K562 (cell line): ENCODE measurements at regions not wholly inside any gene's neighbourhood (a gene's known extent, or its start where the extent isn't known, plus 50 kb on each side); places are given as distances from the start of the nearest gene placed in this dataset.
A peak's percentile ranks its signal among the peaks of the same experiment; 100 is the strongest.

Experiments used
- ARID4B ChIP-seq: sonication (generic); formaldehyde crosslinking; IDR thresholded peaks from 2 replicates; pipeline ENCODE4 v1.8.0; 2022; ENCODE audit warnings: mild to moderate bottlenecking, missing genetic modification reagents
- BRCA1 ChIP-seq, 2 experiments: fragments of 450-650 bp in 1 of 2; sonication (generic) in 1 of 2; formaldehyde crosslinking in 1 of 2; IDR thresholded peaks; 2 replicates each; pipeline versions ENCODE4 v1.5.0 to v1.6.1; 2017 to 2020; ENCODE audit warnings: mild to moderate bottlenecking in 1 of 2, missing genetic modification reagents in 1 of 2
- C11orf30 ChIP-seq: fragments of 450-650 bp; IDR thresholded peaks from 2 replicates; pipeline ENCODE4 v1.6.1; 2016; ENCODE audit warnings: low read depth, mild to moderate bottlenecking
- CEBPZ ChIP-seq: fragments of 150-350 bp; IDR thresholded peaks from 2 replicates; pipeline ENCODE4 v1.6.1; 2014; ENCODE audit warnings: low read depth, mild to moderate bottlenecking, low read length, borderline replicate concordance
- CREBBP ChIP-seq: IDR thresholded peaks from one replicate; pipeline ENCODE4 v1.6.1; 2012; ENCODE audit warnings: low read depth, mild to moderate bottlenecking, control low read depth, inconsistent platforms, low read length
- E2F5 ChIP-seq: sonication (generic); formaldehyde crosslinking; IDR thresholded peaks from 2 replicates; pipeline ENCODE4 v1.8.0; 2022; ENCODE audit warnings: mild to moderate bottlenecking, missing genetic modification reagents
- GTF2A2 ChIP-seq: IDR thresholded peaks from 2 replicates; pipeline ENCODE4 v1.6.1; 2016; ENCODE audit warnings: mild to moderate bottlenecking, missing genetic modification characterization, missing compliant biosample characterization
- MAFF ChIP-seq: IDR thresholded peaks from 2 replicates; pipeline ENCODE4 v1.6.1; 2012; ENCODE audit warnings: low read length, improper control_type of control experiment
- PTRF ChIP-seq: fragments of 450-650 bp; IDR thresholded peaks from 2 replicates; pipeline ENCODE4 v1.6.1; 2016; ENCODE audit warnings: mild to moderate bottlenecking, missing genetic modification characterization, missing compliant biosample characterization
- TAF9B ChIP-seq: fragments of 450-650 bp; IDR thresholded peaks from 2 replicates; pipeline ENCODE4 v1.6.1; 2018; ENCODE audit warnings: mild to moderate bottlenecking; ENCODE audit not compliant: partially characterized antibody
- TCF7 ChIP-seq: sonication (generic); IDR thresholded peaks from 2 replicates; pipeline ENCODE4 v1.6.1; 2016; ENCODE audit warnings: antibody characterized with exemption, borderline replicate concordance
- THAP7 ChIP-seq: fragments of 250-450 bp; sonication (Bioruptor Pico); IDR thresholded peaks from 2 replicates; pipeline ENCODE4 v1.5.0; 2021
- ZFP30 ChIP-seq: fragments of 250-450 bp; sonication (Bioruptor Pico); IDR thresholded peaks from 2 replicates; pipeline ENCODE4 v1.8.0; 2022; ENCODE audit warnings: moderate library complexity, mild to moderate bottlenecking, inconsistent platforms, borderline replicate concordance
- ZNF24 ChIP-seq: fragments of 450-650 bp; IDR thresholded peaks from 2 replicates; pipeline ENCODE4 v1.6.1; 2016
- ZNF551 ChIP-seq: fragments of 250-450 bp; sonication (Bioruptor Pico); IDR thresholded peaks from 2 replicates; pipeline ENCODE4 v1.5.0; 2021; ENCODE audit warnings: mild to moderate bottlenecking, moderate library complexity
- ZNF707 ChIP-seq: fragments of 250-450 bp; sonication (Bioruptor Pico); conservative IDR thresholded peaks from 2 replicates; pipeline ENCODE4 v1.8.0; 2022; ENCODE audit warnings: inconsistent platforms, mild to moderate bottlenecking, moderate library complexity

GRCh38 chr22:22730655-22731373 lies 86.4 kb downstream of the GGTLC2 start (continued):
- TF ChIP-seq CEBPZ = no peak
- no peak for TF ChIP-seq TAF9B
- no peak; the same call in 1 of the 2 replicates for TF ChIP-seq C11orf30
- no peak for TF ChIP-seq TCF7
- peak; percentile 71; the same call in 1 of the 2 replicates for TF ChIP-seq ARID4B
- no peak for TF ChIP-seq ZNF24
- no peak for TF ChIP-seq ZNF707
- TF ChIP-seq THAP7 (CRISPR knock-in tag) = no peak
- TF ChIP-seq MAFF = no peak
- TF ChIP-seq GTF2A2 = no peak
- 0 out of 2 replicates have a peak, but pooled peaks have one; percentile 1 for TF ChIP-seq E2F5 (CRISPR knock-in tag)
- TF ChIP-seq BRCA1 (IDR thresholded peaks at IDR 0.05) = no peak
- 0 out of 2 replicates have a peak, but pooled peaks have one; percentile 53 for TF ChIP-seq BRCA1 (CRISPR knock-in tag; IDR thresholded peaks at IDR 0.05)
- no peak for TF ChIP-seq CREBBP
- no peak for TF ChIP-seq ZFP30 (CRISPR knock-in tag)
- TF ChIP-seq PTRF = no peak
- TF ChIP-seq ZNF551 (CRISPR knock-in tag) = no peak
